Hepatocyte (in vitro differentiated cells): ENCODE measurements at regions not wholly inside any gene's neighbourhood (a gene's known extent, or its start where the extent isn't known, plus 50 kb on each side); places are given as distances from the start of the nearest gene placed in this dataset.

Experiments used
- DNase-seq: peaks from one replicate; pipeline ENCODE4 v3.0.0-alpha.2; 2016; ENCODE audit warnings: low spot score
- H2AFZ ChIP-seq: fragments of 200-600 bp; sonication (generic); 2 replicates; pipeline ENCODE4 v1.6.0; 2016; ENCODE audit warnings: antibody characterized with exemption, mild to moderate bottlenecking
- H3K27ac ChIP-seq: fragments of 200-600 bp; sonication (generic); 2 replicates; pipeline ENCODE4 v1.5.1; 2016; ENCODE audit warnings: mild to moderate bottlenecking
- H3K27me3 ChIP-seq: fragments of 200-600 bp; sonication (generic); 2 replicates; pipeline ENCODE4 v1.6.1; 2016
- H3K36me3 ChIP-seq: fragments of 200-600 bp; sonication (generic); replicated peaks from 2 replicates; pipeline ENCODE4 v1.5.1; 2016; ENCODE audit warnings: low read depth; ENCODE audit not compliant: insufficient read depth
- H3K4me1 ChIP-seq: fragments of 200-600 bp; sonication (generic); 2 replicates; pipeline ENCODE4 v1.5.1; 2016; ENCODE audit warnings: mild to moderate bottlenecking, moderate library complexity; ENCODE audit not compliant: insufficient read depth
- H3K4me2 ChIP-seq: fragments of 200-600 bp; sonication (generic); 2 replicates; pipeline ENCODE4 v1.6.0; 2016
- H3K4me3 ChIP-seq: fragments of 200-600 bp; sonication (generic); 2 replicates; pipeline ENCODE4 v1.5.1; 2016; ENCODE audit warnings: mild to moderate bottlenecking
- H3K79me2 ChIP-seq: fragments of 200-600 bp; sonication (generic); 2 replicates; pipeline ENCODE4 v1.6.0; 2017; ENCODE audit warnings: mild to moderate bottlenecking
- H3K9me2 ChIP-seq: fragments of 200-600 bp; sonication (generic); replicated peaks from 2 replicates; pipeline ENCODE4 v1.6.0; 2017; ENCODE audit warnings: mild to moderate bottlenecking; ENCODE audit not compliant: insufficient read depth
- H3K9me3 ChIP-seq: fragments of 200-600 bp; sonication (generic); 2 replicates; pipeline ENCODE4 v1.5.1; 2016; ENCODE audit warnings: low read depth, mild to moderate bottlenecking
- H4K20me1 ChIP-seq: fragments of 200-600 bp; sonication (generic); 2 replicates; pipeline ENCODE4 v1.6.0; 2016; ENCODE audit warnings: mild to moderate bottlenecking; ENCODE audit not compliant: insufficient read depth, poor library complexity, severe bottlenecking
- EZH2 ChIP-seq: fragments of 200-600 bp; sonication (generic); IDR thresholded peaks from 2 replicates; pipeline ENCODE4 v1.6.1; 2016; ENCODE audit warnings: antibody characterized with exemption, mild to moderate bottlenecking, borderline replicate concordance
- EZH2phosphoT487 ChIP-seq: fragments of 200-600 bp; sonication (generic); IDR thresholded peaks from one replicate; pipeline ENCODE4 v1.6.1; 2018; ENCODE audit warnings: antibody characterized with exemption, mild to moderate bottlenecking, low read depth, moderate library complexity; ENCODE audit not compliant: unreplicated experiment, severe bottlenecking
- WGBS: methylation state at CpG from one replicate; pipeline ENCODE4 v1.1.6; 2016; ENCODE audit warnings: low lambda C conversion rate; ENCODE audit errors: missing lambda C conversion rate; 5-methylcytosine and 5-hydroxymethylcytosine counted together
- TF ChIP-seq, protein P1 (sequence below): fragments of 200-600 bp; sonication (generic); IDR thresholded peaks from 2 replicates; pipeline ENCODE4 v1.5.1; 2016; ENCODE audit warnings: antibody characterized with exemption, mild to moderate bottlenecking; ENCODE audit not compliant: poor library complexity

DNA sequence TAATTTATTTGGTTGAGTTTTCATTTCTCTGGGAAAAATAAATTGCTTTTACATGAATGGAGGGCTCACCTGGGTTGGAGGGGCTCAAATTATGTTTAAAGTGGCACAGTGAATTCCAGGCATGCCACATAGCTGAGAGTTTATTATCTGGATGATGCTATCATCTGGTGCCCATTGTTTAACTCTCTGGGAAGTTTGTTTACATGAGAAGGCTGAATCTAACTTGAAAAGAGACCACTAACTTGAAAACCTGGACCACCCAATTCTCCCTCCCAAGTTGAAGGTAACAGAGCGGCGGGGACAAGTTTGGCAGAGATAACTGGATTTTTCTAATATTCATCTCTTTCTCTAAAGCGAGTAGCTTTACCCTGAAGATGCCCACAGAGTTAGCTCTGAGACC, 321.5 kb upstream of the GHITM start:
- Histone ChIP-seq H3K36me3 (no peaks in the 10 kb centered on the region), H3K9me2 (no peaks in the 10 kb centered on the region), H3K79me2 (no peaks in the 10 kb centered on the region), H3K27me3 (no peaks in the 10 kb centered on the region), H4K20me1 (no peaks in the 10 kb centered on the region), H3K4me2 (no peak overlapping the region), H3K9me3 (no peaks in the 10 kb centered on the region), H3K27ac (no peak overlapping the region), H3K4me1 (no peaks in the 10 kb centered on the region), H3K4me3 (no peak overlapping the region), H2AFZ (no peak overlapping the region)
- no peak for DNase-seq
- WGBS, result 69% methylated on average over 3 of the region's 3 CpGs
- TF ChIP-seq EZH2phosphoT487 (no peak), EZH2 (no peak)
- TF ChIP-seq, protein P1, sequence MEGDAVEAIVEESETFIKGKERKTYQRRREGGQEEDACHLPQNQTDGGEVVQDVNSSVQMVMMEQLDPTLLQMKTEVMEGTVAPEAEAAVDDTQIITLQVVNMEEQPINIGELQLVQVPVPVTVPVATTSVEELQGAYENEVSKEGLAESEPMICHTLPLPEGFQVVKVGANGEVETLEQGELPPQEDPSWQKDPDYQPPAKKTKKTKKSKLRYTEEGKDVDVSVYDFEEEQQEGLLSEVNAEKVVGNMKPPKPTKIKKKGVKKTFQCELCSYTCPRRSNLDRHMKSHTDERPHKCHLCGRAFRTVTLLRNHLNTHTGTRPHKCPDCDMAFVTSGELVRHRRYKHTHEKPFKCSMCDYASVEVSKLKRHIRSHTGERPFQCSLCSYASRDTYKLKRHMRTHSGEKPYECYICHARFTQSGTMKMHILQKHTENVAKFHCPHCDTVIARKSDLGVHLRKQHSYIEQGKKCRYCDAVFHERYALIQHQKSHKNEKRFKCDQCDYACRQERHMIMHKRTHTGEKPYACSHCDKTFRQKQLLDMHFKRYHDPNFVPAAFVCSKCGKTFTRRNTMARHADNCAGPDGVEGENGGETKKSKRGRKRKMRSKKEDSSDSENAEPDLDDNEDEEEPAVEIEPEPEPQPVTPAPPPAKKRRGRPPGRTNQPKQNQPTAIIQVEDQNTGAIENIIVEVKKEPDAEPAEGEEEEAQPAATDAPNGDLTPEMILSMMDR, result no peak

DNA sequence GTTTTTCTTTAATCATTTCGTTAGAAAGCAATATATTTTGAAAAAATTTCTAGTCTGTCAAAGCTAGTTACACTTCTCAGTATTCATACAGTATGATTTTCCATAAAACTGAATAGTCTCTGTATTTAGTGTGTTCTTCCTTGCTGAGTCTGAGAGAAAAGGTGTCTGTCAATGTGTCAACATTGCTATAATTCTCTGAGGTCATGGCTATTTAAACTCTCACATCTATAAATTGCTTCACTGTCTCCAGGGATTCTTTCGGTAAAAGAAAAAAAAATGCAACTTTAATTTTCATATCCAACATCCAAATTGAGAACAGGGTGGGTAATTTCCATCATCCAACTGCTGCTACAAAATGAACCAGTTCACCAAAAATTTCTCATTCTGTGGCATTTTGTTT, 319.7 kb upstream of the GHITM start:
- DNase-seq, result no peak
- no peaks in the 10 kb centered on the region for H3K4me1 ChIP-seq
- H3K27me3 ChIP-seq, result no peaks in the 10 kb centered on the region
- no peaks in the 10 kb centered on the region for H3K79me2 ChIP-seq
- TF ChIP-seq, protein P1, result no peak
- TF ChIP-seq EZH2 (no peak), EZH2phosphoT487 (no peak)
- no peaks in the 10 kb centered on the region for H3K36me3 ChIP-seq
- no peaks in the 10 kb centered on the region for H3K9me2 ChIP-seq
- no peaks in the 10 kb centered on the region for H3K9me3 ChIP-seq
- H4K20me1 ChIP-seq, result no peaks in the 10 kb centered on the region
- no peak overlapping the region for H2AFZ ChIP-seq
- H3K4me2 ChIP-seq, result no peak overlapping the region
- H3K27ac ChIP-seq, result no peak overlapping the region
- no peak overlapping the region for H3K4me3 ChIP-seq
- 93% methylated on average over 2 of the region's 2 CpGs for whole genome bisulfite sequencing

DNA sequence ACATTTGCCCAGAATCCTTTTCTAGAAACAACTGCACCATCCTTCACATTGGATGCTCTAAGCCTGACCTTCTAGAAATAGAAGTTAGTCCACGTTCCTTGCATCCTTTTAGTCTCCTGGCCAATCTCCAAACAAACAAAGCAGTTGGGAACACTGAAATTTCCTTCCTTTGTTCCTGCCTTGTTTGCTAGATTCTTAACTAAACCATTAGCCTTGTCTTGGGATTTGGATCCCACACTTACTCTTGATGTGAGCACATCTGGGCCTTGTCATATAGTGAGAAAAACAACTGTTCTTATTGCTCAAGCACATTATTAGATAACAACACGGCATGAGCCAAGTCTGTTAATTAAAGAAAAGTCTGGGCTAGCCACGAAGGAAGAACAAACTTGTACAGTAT, 319.3 kb upstream of the GHITM start:
- Histone ChIP-seq H3K4me1 (no peaks in the 10 kb centered on the region), H3K27me3 (no peaks in the 10 kb centered on the region), H3K4me3 (no peak overlapping the region), H3K79me2 (no peaks in the 10 kb centered on the region), H3K9me2 (no peaks in the 10 kb centered on the region), H3K9me3 (no peaks in the 10 kb centered on the region), H3K36me3 (no peaks in the 10 kb centered on the region), H3K4me2 (no peak overlapping the region), H4K20me1 (no peaks in the 10 kb centered on the region), H2AFZ (no peak overlapping the region), H3K27ac (no peak overlapping the region)
- no peak for TF ChIP-seq EZH2
- TF ChIP-seq, protein P1, result no peak
- no peak for TF ChIP-seq EZH2phosphoT487
- WGBS, result 49% methylated on average over 3 of the region's 3 CpGs
- no peak for DNase-seq

DNA sequence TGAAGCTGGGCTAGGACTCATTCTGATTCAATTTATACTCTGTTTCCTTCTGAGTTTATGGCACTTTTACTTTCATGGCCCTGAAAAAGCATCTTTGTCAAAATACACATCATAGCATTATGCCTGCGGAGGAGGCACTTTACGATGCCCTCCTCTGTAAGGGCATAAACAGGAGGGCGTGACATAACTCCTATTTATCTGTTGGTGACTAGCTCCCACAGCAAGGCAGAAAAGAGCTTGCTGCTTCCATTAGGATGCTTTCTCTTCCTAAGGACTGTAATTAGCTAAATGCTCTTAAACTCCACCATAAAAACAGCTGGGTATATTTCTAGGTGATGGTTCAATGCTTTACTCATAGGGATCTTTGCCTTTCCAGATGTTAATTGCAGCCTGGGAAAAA, 315.2 kb upstream of the GHITM start:
- Histone ChIP-seq H3K4me1 (no peaks in the 10 kb centered on the region), H3K36me3 (no peaks in the 10 kb centered on the region), H3K9me2 (no peaks in the 10 kb centered on the region), H3K9me3 (no peaks in the 10 kb centered on the region), H4K20me1 (no peaks in the 10 kb centered on the region), H3K27ac (no peak overlapping the region), H2AFZ (no peak overlapping the region), H3K4me2 (no peak overlapping the region), H3K4me3 (no peak overlapping the region), H3K27me3 (no peaks in the 10 kb centered on the region), H3K79me2 (no peaks in the 10 kb centered on the region)
- no peak for DNase-seq
- TF ChIP-seq EZH2 (no peak), EZH2phosphoT487 (no peak)
- TF ChIP-seq, protein P1, result no peak
- WGBS, result 88% methylated on average over 3 of the region's 3 CpGs
